GM21576 (cell line): ENCODE measurements at regions not wholly inside any gene's neighbourhood (a gene's known extent, or its start where the extent isn't known, plus 50 kb on each side); places are given as distances from the start of the nearest gene placed in this dataset.
"Not testable (repeated sequence)": the region's sequence is repeated elsewhere in the genome, so short reads cannot be mapped to it uniquely, and the experiment has no call there.

Source experiments
- ATAC-seq: cut with Tn5 transposase; IDR thresholded peaks from one replicate; pipeline ENCODE4 v1.9.1; 2021; ENCODE audit warnings: mild to moderate bottlenecking, moderate library complexity; ENCODE audit not compliant: unreplicated experiment

- no peak for ATAC-seq
Observed at GRCh38 chr16:13697013-13697412, 222.9 kb upstream of the ERCC4 start.

GRCh38 chr16:13697568-13697967 lies 222.4 kb upstream of the ERCC4 start:
- ATAC-seq: no peak

- no peak for ATAC-seq
Observed at GRCh38 chr16:13702614-13703013, 217.3 kb upstream of the ERCC4 start.

GRCh38 chr16:13708347-13709120 lies 211.4 kb upstream of the ERCC4 start:
- ATAC-seq: no peak

- no peak for ATAC-seq
Observed at GRCh38 chr16:13718748-13719147, 201.2 kb upstream of the ERCC4 start.

GRCh38 chr16:13727943-13728342 lies 192.0 kb upstream of the ERCC4 start:
- ATAC-seq: no peak

- ATAC-seq: no peak
Observed at GRCh38 chr16:13733561-13733960, 186.4 kb upstream of the ERCC4 start.

- ATAC-seq: not testable (repeated sequence)
Observed at GRCh38 chr16:13739621-13740373, 180.2 kb upstream of the ERCC4 start.

- no peak for ATAC-seq
Observed at GRCh38 chr16:13742928-13743327, 177.0 kb upstream of the ERCC4 start.

GRCh38 chr16:13743571-13743970 lies 176.4 kb upstream of the ERCC4 start:
- no peak for ATAC-seq

- ATAC-seq: no peak
Observed at GRCh38 chr16:13756411-13757140, 163.4 kb upstream of the ERCC4 start.

- no peak for ATAC-seq
Observed at GRCh38 chr16:13766334-13766733, 153.6 kb upstream of the ERCC4 start.

- ATAC-seq: no peak
Observed at GRCh38 chr16:13767215-13767614, 152.7 kb upstream of the ERCC4 start.

- ATAC-seq: no peak
Observed at GRCh38 chr16:13768471-13768870, 151.5 kb upstream of the ERCC4 start.

- ATAC-seq: no peak
Observed at GRCh38 chr16:13770436-13770835, 149.5 kb upstream of the ERCC4 start.

GRCh38 chr16:13772782-13773181 lies 147.2 kb upstream of the ERCC4 start:
- no peak for ATAC-seq

- no peak for ATAC-seq
Observed at GRCh38 chr16:13779676-13780075, 140.3 kb upstream of the ERCC4 start.

GRCh38 chr16:13780406-13781168 lies 139.4 kb upstream of the ERCC4 start:
- ATAC-seq: no peak

- no peak for ATAC-seq
Observed at GRCh38 chr16:13781169-13781564, 138.8 kb upstream of the ERCC4 start.

GRCh38 chr16:13781575-13782338 lies 138.2 kb upstream of the ERCC4 start:
- no peak for ATAC-seq
